ENCODE measurements at regions not wholly inside any gene's neighbourhood (a gene's known extent, or its start where the extent isn't known, plus 50 kb on each side); places are given as distances from the start of the nearest gene placed in this dataset.

DNA sequence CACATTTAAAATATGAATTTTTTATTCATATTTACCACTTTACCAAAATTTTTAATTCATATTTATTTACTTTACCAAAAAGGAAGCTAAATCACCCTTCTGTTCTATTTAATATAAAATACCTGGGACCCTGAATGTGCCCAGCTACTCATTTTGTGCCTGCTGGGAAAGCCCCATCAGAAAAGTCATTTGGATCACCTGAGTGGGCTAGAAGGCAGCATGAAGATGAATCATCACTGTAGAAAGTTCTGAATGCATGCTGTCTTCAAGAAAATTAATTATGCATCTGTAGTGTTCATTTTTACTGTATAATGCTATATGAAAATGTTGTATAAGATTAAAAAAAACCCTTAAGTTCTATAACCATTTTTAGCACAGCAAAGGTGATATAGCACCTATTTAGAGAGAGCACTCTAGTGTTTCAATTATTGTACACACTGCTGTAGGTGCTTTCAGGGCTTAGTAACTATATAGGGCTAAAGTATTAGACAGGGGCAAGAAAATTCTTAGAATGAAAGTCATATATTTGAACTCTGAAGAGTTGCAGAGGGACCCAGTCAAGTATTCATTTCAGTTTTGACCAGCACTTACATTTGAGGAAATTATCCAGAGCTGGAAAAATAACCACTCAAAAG lies 175.1 kb downstream of the NFKBIZ start:
- no peak overlapping the region for H3K4me3 ChIP-seq (replicated peaks in 1 of 2; ENCODE audit: low read depth in 1 of 2, low read length in 2 of 2)
- H3K27ac ChIP-seq (ENCODE audit: low read depth, low read length): no peak overlapping the region
- H3K9me2 ChIP-seq (ENCODE audit: insufficient read depth): no peaks in the 10 kb centered on the region
- no peaks in the 10 kb centered on the region for H3K9me3 ChIP-seq (ENCODE audit: control insufficient read depth in 1 of 2, insufficient read depth in 1 of 2, low read depth in 1 of 2, low read length in 2 of 2)
- intact Hi-C loops (cut with micrococcal nuclease): no loop called here
- no peaks in the 10 kb centered on the region for H3K4me1 ChIP-seq (ENCODE audit: control insufficient read depth in 1 of 2, insufficient read depth in 2 of 2, low read length in 2 of 2)
- no peak overlapping the region for H2AFZ ChIP-seq (ENCODE audit: low read depth, low read length, poor library complexity, severe bottlenecking)
- H3K4me2 ChIP-seq (ENCODE audit: low read length): no peak overlapping the region
- ChIA-PET RAD21 (ENCODE audit: low non-redundant PET in 1 of 2, low total read pairs in 2 of 2, uncharacterized antibody in 2 of 2, unreplicated experiment in 2 of 2) (no interaction called here), CTCF (no interaction called here), POLR2A (no interaction called here)
- no peaks in the 10 kb centered on the region for H3K27me3 ChIP-seq (ENCODE audit: insufficient read depth, low read length)
- TF ChIP-seq POLR2AphosphoS5 (IDR thresholded peaks at IDR 0.05; ENCODE audit: low read depth, low read length) (no peak), REST (IDR thresholded peaks at IDR 0.05; ENCODE audit: low read depth) (no peak), SP1 (IDR thresholded peaks at IDR 0.05; ENCODE audit: low read depth) (no peak), ZFX (IDR thresholded peaks at IDR 0.05) (no peak), EZH2 (IDR thresholded peaks at IDR 0.05) (no peak), POLR2A (IDR thresholded peaks at IDR 0.05; ENCODE audit: borderline replicate concordance, extremely low read depth, insufficient read depth, insufficient read length) (no peak), TCF7L2 (IDR thresholded peaks at IDR 0.05; ENCODE audit: borderline replicate concordance, extremely low read depth, insufficient read depth, insufficient read length) (no peak), CBX3 (IDR thresholded peaks at IDR 0.05; ENCODE audit: low read depth) (no peak), JUND (IDR thresholded peaks at IDR 0.05) (no peak)
- TF ChIP-seq, protein P1, sequence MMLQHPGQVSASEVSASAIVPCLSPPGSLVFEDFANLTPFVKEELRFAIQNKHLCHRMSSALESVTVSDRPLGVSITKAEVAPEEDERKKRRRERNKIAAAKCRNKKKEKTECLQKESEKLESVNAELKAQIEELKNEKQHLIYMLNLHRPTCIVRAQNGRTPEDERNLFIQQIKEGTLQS (IDR thresholded peaks at IDR 0.05): no peak
- TF ChIP-seq, protein P2, sequence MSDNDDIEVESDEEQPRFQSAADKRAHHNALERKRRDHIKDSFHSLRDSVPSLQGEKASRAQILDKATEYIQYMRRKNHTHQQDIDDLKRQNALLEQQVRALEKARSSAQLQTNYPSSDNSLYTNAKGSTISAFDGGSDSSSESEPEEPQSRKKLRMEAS (IDR thresholded peaks at IDR 0.05): no peak
- H3K79me2 ChIP-seq (ENCODE audit: insufficient read depth, low read length): no peaks in the 10 kb centered on the region
- no peak overlapping the region for H3K9ac ChIP-seq (ENCODE audit: low read length)
- H4K20me1 ChIP-seq (ENCODE audit: insufficient read depth): no peaks in the 10 kb centered on the region
- H3K36me3 ChIP-seq (ENCODE audit: control insufficient read depth in 1 of 2, insufficient read depth in 2 of 2, low read length in 2 of 2): no peaks in the 10 kb centered on the region
- no TSS peak for BruUV-seq (replicated peaks)
- DNase-seq (ENCODE audit: low read depth, low spot score) (no peak), ATAC-seq (no peak)

Measured in HCT116 (cell line).